ENCODE measurements at regions not wholly inside any gene's neighbourhood (a gene's known extent, or its start where the extent isn't known, plus 50 kb on each side); places are given as distances from the start of the nearest gene placed in this dataset.

DNA sequence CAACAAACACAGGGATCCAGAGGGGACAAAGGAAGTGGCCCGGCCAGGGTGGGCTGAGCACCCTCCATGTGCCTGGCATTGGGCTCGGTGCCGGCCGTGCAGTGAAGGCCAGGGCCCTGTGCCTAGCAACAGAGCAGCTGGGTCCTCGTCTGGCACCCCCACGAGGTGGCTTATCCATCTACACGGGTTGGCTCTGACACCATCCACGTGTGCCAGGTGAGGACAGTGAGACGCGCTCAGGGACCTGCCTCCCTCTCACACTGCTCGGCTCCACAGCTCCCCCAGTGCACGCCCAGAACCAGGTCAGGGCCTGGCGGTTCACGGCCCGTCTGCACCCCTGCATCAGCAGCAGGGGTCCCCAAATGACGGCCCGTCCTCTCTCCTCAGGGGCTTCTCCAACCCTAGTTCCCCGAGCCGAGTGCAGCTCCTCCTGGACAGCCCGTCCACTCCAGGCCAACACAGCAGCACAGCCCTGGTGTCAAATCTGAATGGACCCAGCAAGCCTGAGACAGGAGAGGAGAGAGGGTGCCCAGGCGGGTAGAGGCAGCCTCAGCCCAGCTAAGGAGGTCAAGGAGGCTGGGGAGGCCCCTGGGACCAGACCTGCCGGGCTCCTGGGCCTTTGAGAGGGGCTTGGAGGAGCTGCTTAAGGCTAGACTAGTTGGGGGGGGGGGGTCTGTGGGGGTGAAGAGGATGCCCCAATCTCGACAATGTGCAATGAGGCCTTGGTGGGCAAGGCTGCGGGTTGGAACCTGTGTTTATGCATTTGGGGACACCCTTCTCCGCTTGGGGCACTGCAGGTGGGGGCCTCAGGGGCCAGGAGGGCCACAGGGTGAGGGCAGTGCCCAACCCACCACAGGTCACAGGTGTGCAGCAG, 113.6 kb downstream of the FAM53A start:
- TF ChIP-seq CHD2 (IDR thresholded peaks at IDR 0.05; ENCODE audit: low read length, partially characterized antibody) (no peak), FOSL2 (IDR thresholded peaks at IDR 0.05) (no peak), FOSL2 (CRISPR knock-in tag; IDR thresholded peaks at IDR 0.05) (no peak), RNF2 (IDR thresholded peaks at IDR 0.05; ENCODE audit: borderline replicate concordance, low read depth) (no peak), RAD21 (conservative IDR thresholded peaks at IDR 0.05 in 1 of 2, IDR thresholded peaks at IDR 0.05 in 1 of 2) (no peak), POLR2A (IDR thresholded peaks at IDR 0.05; ENCODE audit: low read length) (no peak), CBX2 (IDR thresholded peaks at IDR 0.05; ENCODE audit: borderline replicate concordance, low read depth) (no peak), HOXA7 (CRISPR knock-in tag; IDR thresholded peaks at IDR 0.05) (no peak), JUNB (IDR thresholded peaks at IDR 0.05) (no peak), MAZ (IDR thresholded peaks at IDR 0.05; ENCODE audit: borderline replicate concordance, low read depth, low read length) (no peak), ZFP36 (IDR thresholded peaks at IDR 0.05; ENCODE audit: borderline replicate concordance, partially characterized antibody) (no peak), CEBPB (IDR thresholded peaks at IDR 0.05) (no peak)
- TF ChIP-seq, protein P1, sequence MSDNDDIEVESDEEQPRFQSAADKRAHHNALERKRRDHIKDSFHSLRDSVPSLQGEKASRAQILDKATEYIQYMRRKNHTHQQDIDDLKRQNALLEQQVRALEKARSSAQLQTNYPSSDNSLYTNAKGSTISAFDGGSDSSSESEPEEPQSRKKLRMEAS (IDR thresholded peaks at IDR 0.05), result no peak
- TF ChIP-seq, protein P2, sequence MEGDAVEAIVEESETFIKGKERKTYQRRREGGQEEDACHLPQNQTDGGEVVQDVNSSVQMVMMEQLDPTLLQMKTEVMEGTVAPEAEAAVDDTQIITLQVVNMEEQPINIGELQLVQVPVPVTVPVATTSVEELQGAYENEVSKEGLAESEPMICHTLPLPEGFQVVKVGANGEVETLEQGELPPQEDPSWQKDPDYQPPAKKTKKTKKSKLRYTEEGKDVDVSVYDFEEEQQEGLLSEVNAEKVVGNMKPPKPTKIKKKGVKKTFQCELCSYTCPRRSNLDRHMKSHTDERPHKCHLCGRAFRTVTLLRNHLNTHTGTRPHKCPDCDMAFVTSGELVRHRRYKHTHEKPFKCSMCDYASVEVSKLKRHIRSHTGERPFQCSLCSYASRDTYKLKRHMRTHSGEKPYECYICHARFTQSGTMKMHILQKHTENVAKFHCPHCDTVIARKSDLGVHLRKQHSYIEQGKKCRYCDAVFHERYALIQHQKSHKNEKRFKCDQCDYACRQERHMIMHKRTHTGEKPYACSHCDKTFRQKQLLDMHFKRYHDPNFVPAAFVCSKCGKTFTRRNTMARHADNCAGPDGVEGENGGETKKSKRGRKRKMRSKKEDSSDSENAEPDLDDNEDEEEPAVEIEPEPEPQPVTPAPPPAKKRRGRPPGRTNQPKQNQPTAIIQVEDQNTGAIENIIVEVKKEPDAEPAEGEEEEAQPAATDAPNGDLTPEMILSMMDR (IDR thresholded peaks at IDR 0.05), result no peak
- TF ChIP-seq, protein P3, sequence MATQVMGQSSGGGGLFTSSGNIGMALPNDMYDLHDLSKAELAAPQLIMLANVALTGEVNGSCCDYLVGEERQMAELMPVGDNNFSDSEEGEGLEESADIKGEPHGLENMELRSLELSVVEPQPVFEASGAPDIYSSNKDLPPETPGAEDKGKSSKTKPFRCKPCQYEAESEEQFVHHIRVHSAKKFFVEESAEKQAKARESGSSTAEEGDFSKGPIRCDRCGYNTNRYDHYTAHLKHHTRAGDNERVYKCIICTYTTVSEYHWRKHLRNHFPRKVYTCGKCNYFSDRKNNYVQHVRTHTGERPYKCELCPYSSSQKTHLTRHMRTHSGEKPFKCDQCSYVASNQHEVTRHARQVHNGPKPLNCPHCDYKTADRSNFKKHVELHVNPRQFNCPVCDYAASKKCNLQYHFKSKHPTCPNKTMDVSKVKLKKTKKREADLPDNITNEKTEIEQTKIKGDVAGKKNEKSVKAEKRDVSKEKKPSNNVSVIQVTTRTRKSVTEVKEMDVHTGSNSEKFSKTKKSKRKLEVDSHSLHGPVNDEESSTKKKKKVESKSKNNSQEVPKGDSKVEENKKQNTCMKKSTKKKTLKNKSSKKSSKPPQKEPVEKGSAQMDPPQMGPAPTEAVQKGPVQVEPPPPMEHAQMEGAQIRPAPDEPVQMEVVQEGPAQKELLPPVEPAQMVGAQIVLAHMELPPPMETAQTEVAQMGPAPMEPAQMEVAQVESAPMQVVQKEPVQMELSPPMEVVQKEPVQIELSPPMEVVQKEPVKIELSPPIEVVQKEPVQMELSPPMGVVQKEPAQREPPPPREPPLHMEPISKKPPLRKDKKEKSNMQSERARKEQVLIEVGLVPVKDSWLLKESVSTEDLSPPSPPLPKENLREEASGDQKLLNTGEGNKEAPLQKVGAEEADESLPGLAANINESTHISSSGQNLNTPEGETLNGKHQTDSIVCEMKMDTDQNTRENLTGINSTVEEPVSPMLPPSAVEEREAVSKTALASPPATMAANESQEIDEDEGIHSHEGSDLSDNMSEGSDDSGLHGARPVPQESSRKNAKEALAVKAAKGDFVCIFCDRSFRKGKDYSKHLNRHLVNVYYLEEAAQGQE (IDR thresholded peaks at IDR 0.05), result no peak

Data from A549 (cell line).